ENCODE measurements at regions not wholly inside any gene's neighbourhood (a gene's known extent, or its start where the extent isn't known, plus 50 kb on each side); places are given as distances from the start of the nearest gene placed in this dataset.
A peak's percentile ranks its signal among the peaks of the same experiment; 100 is the strongest.

DNA sequence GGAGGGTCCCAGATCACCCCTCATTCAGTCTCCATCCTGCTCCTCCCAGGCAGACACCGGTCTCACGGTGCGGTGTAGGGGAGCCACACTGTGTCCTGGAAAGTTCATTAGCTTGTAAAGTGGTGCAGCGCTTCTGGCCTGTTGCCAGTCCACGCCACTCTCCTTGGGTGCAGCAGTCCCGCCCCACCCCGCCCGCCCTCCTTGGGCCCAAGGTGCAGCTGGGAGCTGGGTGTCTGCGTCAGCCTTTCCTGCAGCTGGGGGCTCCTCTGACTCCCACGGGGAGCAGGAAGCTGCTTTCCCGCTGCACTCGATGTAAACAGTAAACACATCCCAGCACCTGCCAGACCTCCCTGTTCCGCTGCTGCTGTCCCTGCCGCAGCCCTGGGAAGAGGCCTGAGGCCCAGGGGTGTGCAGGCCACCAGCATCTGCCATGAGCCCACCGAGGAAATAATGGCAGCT is 53.8 kb upstream of the ASB18 start:
- peaks cover 26% of the 10 kb centered on the region for H3K27me3 ChIP-seq (ENCODE audit: insufficient read depth, low read depth, severe bottlenecking)
- no peak for DNase-seq
- no peak overlapping the region for H3K4me3 ChIP-seq (ENCODE audit: low read depth, low read length)
- no peak overlapping the region for H3K27ac ChIP-seq
- H3K36me3 ChIP-seq: no peaks in the 10 kb centered on the region
- H3K9me3 ChIP-seq (ENCODE audit: severe bottlenecking): peaks cover 6% of the 10 kb centered on the region
- no peak for TF ChIP-seq CTCF (IDR thresholded peaks at IDR 0.05; ENCODE audit: low read depth, low read length)

GRCh38 chr2:236318401-236318800 is 54.2 kb upstream of the ASB18 start:
- Histone ChIP-seq H3K27ac (no peak overlapping the region), H3K36me3 (no peaks in the 10 kb centered on the region), H3K27me3 (ENCODE audit: insufficient read depth, low read depth, severe bottlenecking) (peaks cover 30% of the 10 kb centered on the region), H3K4me3 (ENCODE audit: low read depth, low read length) (no peak overlapping the region), H3K9me3 (ENCODE audit: severe bottlenecking) (peaks cover 3% of the 10 kb centered on the region)
- TF ChIP-seq CTCF (IDR thresholded peaks at IDR 0.05; ENCODE audit: low read depth, low read length): no peak
- DNase-seq: no peak

- Histone ChIP-seq H3K36me3 (no peaks in the 10 kb centered on the region), H3K27ac (no peak overlapping the region), H3K9me3 (ENCODE audit: severe bottlenecking) (no peaks in the 10 kb centered on the region), H3K4me3 (ENCODE audit: low read depth, low read length) (no peak overlapping the region), H3K27me3 (ENCODE audit: insufficient read depth, low read depth, severe bottlenecking) (peaks cover 30% of the 10 kb centered on the region)
- 0 out of 2 replicates have a peak, but pooled peaks have one; percentile 16 for TF ChIP-seq CTCF (IDR thresholded peaks at IDR 0.05; ENCODE audit: low read depth, low read length)
- DNase-seq: no peak
Observed at GRCh38 chr2:236319036-236319435, 54.8 kb upstream of the ASB18 start.

- H3K36me3 ChIP-seq: no peaks in the 10 kb centered on the region
Observed at GRCh38 chr2:236321415-236321814, 57.2 kb upstream of the ASB18 start.

DNA sequence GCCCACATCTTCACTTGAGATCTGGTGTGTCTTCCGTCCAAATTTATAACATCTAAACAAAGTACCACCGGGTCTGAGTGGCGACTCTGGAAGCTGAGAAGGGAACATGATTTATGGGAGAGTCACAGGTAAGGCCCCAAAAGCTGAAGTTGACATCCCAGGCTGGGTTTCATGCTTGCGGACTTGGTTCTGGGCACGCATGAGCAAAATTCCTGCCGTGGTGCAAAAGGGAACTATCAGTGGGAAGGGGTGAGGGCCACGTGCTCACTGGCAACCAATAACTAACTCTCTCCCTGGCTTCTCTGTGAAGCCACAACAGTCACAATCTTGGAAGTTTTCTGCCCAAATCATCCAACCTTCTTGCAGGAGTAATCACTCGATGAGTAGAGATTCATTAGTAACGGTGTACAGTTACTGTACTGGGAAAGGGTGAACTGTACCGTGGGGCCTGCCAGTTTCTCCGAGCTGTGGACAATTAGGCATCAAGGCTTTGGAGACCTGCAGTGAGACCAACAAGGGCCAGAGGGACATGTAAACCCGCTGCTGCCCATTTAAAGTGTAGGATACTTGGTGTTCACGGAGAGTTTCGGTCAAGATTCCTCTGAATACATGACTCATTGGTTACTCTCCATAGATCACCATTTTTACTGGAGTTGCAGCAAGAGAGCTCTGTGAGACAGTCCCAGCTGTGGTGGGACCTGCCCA is 69.4 kb upstream of the ASB18 start:
- TF ChIP-seq CTCF (IDR thresholded peaks at IDR 0.05; ENCODE audit: low read depth, low read length): no peak
- DNase-seq: no peak
- H3K9me3 ChIP-seq (ENCODE audit: severe bottlenecking): no peaks in the 10 kb centered on the region
- H3K27ac ChIP-seq: no peak overlapping the region
- peaks cover 67% of the 10 kb centered on the region for H3K27me3 ChIP-seq (ENCODE audit: insufficient read depth, low read depth, severe bottlenecking)
- no peaks in the 10 kb centered on the region for H3K36me3 ChIP-seq
- H3K4me3 ChIP-seq (ENCODE audit: low read depth, low read length): no peak overlapping the region

More at GRCh38 chr2:236321415-236321814, 57.2 kb upstream of the ASB18 start:
- no peak overlapping the region for H3K4me3 ChIP-seq (ENCODE audit: low read depth, low read length)
- no peak overlapping the region for H3K27ac ChIP-seq
- no peak for DNase-seq
- peaks cover 42% of the 10 kb centered on the region for H3K27me3 ChIP-seq (ENCODE audit: insufficient read depth, low read depth, severe bottlenecking)
- no peaks in the 10 kb centered on the region for H3K9me3 ChIP-seq (ENCODE audit: severe bottlenecking)
- no peak for TF ChIP-seq CTCF (IDR thresholded peaks at IDR 0.05; ENCODE audit: low read depth, low read length)

Measured in WERI-Rb-1 (cell line).